H1 (cell line): ENCODE measurements at regions not wholly inside any gene's neighbourhood (a gene's known extent, or its start where the extent isn't known, plus 50 kb on each side); places are given as distances from the start of the nearest gene placed in this dataset.

Source experiments
- CTCF ChIA-PET: fragments of 300-600 bp; sonication (Branson Sonifier 250); formaldehyde crosslinking; loops from one replicate; lab custom pipeline; 2021; ENCODE audit not compliant: partially characterized antibody; lab: Charles Lee
- POLR2A ChIA-PET: fragments of 300-600 bp; sonication (Branson Sonifier 250); formaldehyde crosslinking; loops from one replicate; lab custom pipeline; 2021; ENCODE audit warnings: inconsistent platforms; ENCODE audit not compliant: partially characterized antibody; lab: Charles Lee
- DNase-seq, 2 experiments: peaks; one replicate each; pipeline versions ENCODE4 v3.0.0 to v3.0.0-alpha.2; 2010 to 2022; ENCODE audit warnings: low spot score in 2 of 2, low read depth in 1 of 2, mixed read lengths in 1 of 2
- FAIRE-seq: peaks from 2 replicates; lab custom pipeline; 2011; peaks lifted over from hg19 to GRCh38; lab: Jason Lieb, UNC
- H2AFZ ChIP-seq: 2 replicates; pipeline ENCODE4 v1.8.1; 2012; ENCODE audit warnings: low read length, inconsistent platforms
- H2AK5ac ChIP-seq: 2 replicates; pipeline ENCODE4 v1.6.1; 2013; ENCODE audit warnings: low read depth, low read length
- H2BK120ac ChIP-seq: replicated peaks from 2 replicates; pipeline ENCODE3; 2013; ENCODE audit warnings: low read depth, low read length, inconsistent platforms
- H2BK12ac ChIP-seq: 2 replicates; pipeline ENCODE4 v1.6.1; 2013; ENCODE audit warnings: low read depth, low read length
- H2BK15ac ChIP-seq: 2 replicates; pipeline ENCODE4 v1.6.1; 2013; ENCODE audit warnings: low read length
- H2BK20ac ChIP-seq: 2 replicates; pipeline ENCODE4 v1.6.1; 2013; ENCODE audit warnings: low read length
- H2BK5ac ChIP-seq: 2 replicates; pipeline ENCODE4 v1.6.1; 2013; ENCODE audit warnings: low read depth, low read length
- H3K14ac ChIP-seq: 2 replicates; pipeline ENCODE4 v1.6.1; 2013; ENCODE audit warnings: inconsistent platforms; ENCODE audit not compliant: insufficient read length
- H3K18ac ChIP-seq: 2 replicates; pipeline ENCODE4 v1.6.1; 2013; ENCODE audit warnings: low read length; ENCODE audit errors: extremely low read depth
- H3K23ac ChIP-seq: 2 replicates; pipeline ENCODE4 v1.6.1; 2013; ENCODE audit warnings: inconsistent platforms; ENCODE audit not compliant: insufficient read length
- H3K23me2 ChIP-seq: 2 replicates; pipeline ENCODE4 v1.6.1; 2013; ENCODE audit warnings: low read depth, low read length
- H3K27ac ChIP-seq: 2 replicates; pipeline ENCODE4 v1.6.1; 2011; ENCODE audit warnings: low read depth, low read length, inconsistent platforms
- H3K27me3 ChIP-seq, 4 experiments: replicated peaks in 1 of 4; 1 replicate in 1 of 4; 2 replicates in 3 of 4; pipeline versions ENCODE4 v1.6.1 to v1.8.1; 2011 to 2013; ENCODE audit warnings: low read length in 3 of 4, mild to moderate bottlenecking in 3 of 4, inconsistent platforms in 2 of 4, mixed read lengths in 2 of 4, moderate library complexity in 1 of 4; ENCODE audit not compliant: control insufficient read depth in 3 of 4, insufficient read depth in 3 of 4; ENCODE audit errors: extremely low read depth in 1 of 4
- H3K36me3 ChIP-seq, 4 experiments: 2 replicates each; pipeline versions ENCODE4 v1.6.1 to v1.8.1; 2011 to 2013; ENCODE audit warnings: mild to moderate bottlenecking in 4 of 4, low read length in 3 of 4, moderate library complexity in 2 of 4, control low read depth in 1 of 4, inconsistent platforms in 1 of 4; ENCODE audit not compliant: insufficient read depth in 4 of 4, control insufficient read depth in 2 of 4
- H3K4ac ChIP-seq: replicated peaks from 2 replicates; pipeline ENCODE3; 2013; ENCODE audit warnings: low read length, low read depth, mixed read lengths, inconsistent platforms; ENCODE audit not compliant: insufficient read length
- H3K4me1 ChIP-seq, 4 experiments: replicated peaks in 1 of 4; 1 replicate in 1 of 4; 2 replicates in 3 of 4; pipeline versions ENCODE4 v1.6.1 to v1.8.1; 2011 to 2013; ENCODE audit warnings: low read length in 3 of 4, inconsistent platforms in 2 of 4, mixed read lengths in 1 of 4; ENCODE audit not compliant: insufficient read depth in 4 of 4, control insufficient read depth in 3 of 4
- H3K4me2 ChIP-seq, 2 experiments: 2 replicates each; pipeline versions ENCODE4 v1.6.1 to v1.8.1; 2011 to 2013; ENCODE audit warnings: low read depth in 2 of 2, low read length in 2 of 2, control low read depth in 1 of 2, inconsistent platforms in 1 of 2, mild to moderate bottlenecking in 1 of 2; ENCODE audit not compliant: insufficient read depth in 1 of 2
- H3K4me3 ChIP-seq, 4 experiments: fragments of 200-600, 300-600 bp in 1 of 4; sonication (generic), shearing (Covaris generic), sonication (Bioruptor Twin) in 1 of 4; 2 replicates each; pipeline versions ENCODE4 v1.5.1 to v1.8.1; 2011 to 2016; ENCODE audit warnings: low read length in 4 of 4, low read depth in 3 of 4, control low read depth in 2 of 4, inconsistent platforms in 2 of 4, mild to moderate bottlenecking in 2 of 4, mixed read lengths in 1 of 4, moderate library complexity in 1 of 4; ENCODE audit not compliant: insufficient read depth in 2 of 4; ENCODE audit errors: extremely low read depth in 1 of 4
- H3K56ac ChIP-seq: replicated peaks from 2 replicates; pipeline ENCODE3; 2013; ENCODE audit warnings: low read depth, mild to moderate bottlenecking, mixed read lengths, low read length, inconsistent platforms; ENCODE audit not compliant: insufficient read length
- H3K79me1 ChIP-seq: 2 replicates; pipeline ENCODE4 v1.6.1; 2013; ENCODE audit warnings: low read depth, low read length, control low read depth
- H3K79me2 ChIP-seq, 2 experiments: 2 replicates each; pipeline versions ENCODE4 v1.6.1 to v1.8.1; 2012 to 2013; ENCODE audit warnings: low read length in 2 of 2, mild to moderate bottlenecking in 2 of 2, inconsistent platforms in 1 of 2; ENCODE audit not compliant: insufficient read depth in 2 of 2, control insufficient read depth in 1 of 2
- H3K9ac ChIP-seq, 4 experiments: replicated peaks in 1 of 4; 1 replicate in 1 of 4; 2 replicates in 3 of 4; pipeline versions ENCODE4 v1.6.1 to v1.8.1; 2011 to 2013; ENCODE audit warnings: low read depth in 3 of 4, low read length in 3 of 4, control low read depth in 2 of 4, mild to moderate bottlenecking in 2 of 4, moderate library complexity in 2 of 4, inconsistent platforms in 1 of 4; ENCODE audit errors: extremely low read depth in 1 of 4
- H3K9me3 ChIP-seq, 2 experiments: 2 replicates each; pipeline versions ENCODE4 v1.6.1 to v1.8.1; 2012 to 2013; ENCODE audit warnings: mild to moderate bottlenecking in 2 of 2, moderate library complexity in 2 of 2, control low read depth in 1 of 2, inconsistent platforms in 1 of 2, low read depth in 1 of 2, low read length in 1 of 2, mixed read lengths in 1 of 2; ENCODE audit not compliant: insufficient read depth in 2 of 2
- H4K20me1 ChIP-seq, 2 experiments: replicated peaks in 1 of 2; 2 replicates each; pipeline versions ENCODE3 to v1.8.1; 2011 to 2013; ENCODE audit warnings: inconsistent platforms in 2 of 2, low read length in 2 of 2, mild to moderate bottlenecking in 1 of 2; ENCODE audit not compliant: insufficient read depth in 2 of 2, control insufficient read depth in 1 of 2
- H4K5ac ChIP-seq: 2 replicates; pipeline ENCODE4 v1.6.1; 2013; ENCODE audit warnings: low read length, low read depth, mixed read lengths, inconsistent platforms; ENCODE audit not compliant: insufficient read length
- H4K8ac ChIP-seq: 2 replicates; pipeline ENCODE4 v1.8.0; 2013; ENCODE audit warnings: mild to moderate bottlenecking, moderate library complexity, low read length, inconsistent platforms; ENCODE audit not compliant: insufficient read depth; ENCODE audit errors: extremely low read depth
- H4K91ac ChIP-seq: replicated peaks from 2 replicates; pipeline ENCODE3; 2013; ENCODE audit warnings: low read length, mixed read lengths, inconsistent platforms; ENCODE audit not compliant: insufficient read length
- ASH2L ChIP-seq: fragments of 200-600, 300-600 bp; sonication (generic); IDR thresholded peaks from one replicate; pipeline ENCODE4 v1.7.1; 2017; ENCODE audit warnings: low read length
- BCL11A ChIP-seq, 2 experiments: IDR thresholded peaks; one replicate each; pipeline ENCODE4 v1.6.1; 2011; ENCODE audit warnings: low read depth in 2 of 2, low read length in 2 of 2, mild to moderate bottlenecking in 2 of 2
- CBX5 ChIP-seq: fragments of 300-800, 300-1000 bp; sonication (generic); IDR thresholded peaks from 2 replicates; pipeline ENCODE4 v1.7.1; 2016; ENCODE audit warnings: antibody characterized with exemption, low read length, low read depth
- CHD2 ChIP-seq: IDR thresholded peaks from 2 replicates; pipeline ENCODE4 v1.6.1; 2012; ENCODE audit warnings: low read length, improper control_type of control experiment
- JUND ChIP-seq: IDR thresholded peaks from 2 replicates; pipeline ENCODE4 v1.6.1; 2011; ENCODE audit warnings: mild to moderate bottlenecking, improper control_type of control experiment, low read length
- MAFK ChIP-seq: IDR thresholded peaks from 2 replicates; pipeline ENCODE4 v1.6.1; 2012; ENCODE audit warnings: low read depth, mild to moderate bottlenecking, improper control_type of control experiment, low read length
- NANOG ChIP-seq: IDR thresholded peaks from 2 replicates; pipeline ENCODE4 v1.6.1; 2011; ENCODE audit warnings: low read length, low read depth, mild to moderate bottlenecking, inconsistent platforms; ENCODE audit not compliant: insufficient read depth, poor library complexity, severe bottlenecking
- POU5F1 ChIP-seq: IDR thresholded peaks from 2 replicates; pipeline ENCODE4 v1.6.1; 2011; ENCODE audit warnings: low read depth, mild to moderate bottlenecking, low read length, moderate library complexity
- RAD21 ChIP-seq, 2 experiments: IDR thresholded peaks in 1 of 2; conservative IDR thresholded peaks in 1 of 2; 2 replicates each; pipeline ENCODE4 v1.6.1; 2011; ENCODE audit warnings: low read depth in 2 of 2, low read length in 2 of 2, improper control_type of control experiment in 1 of 2, inconsistent platforms in 1 of 2, mild to moderate bottlenecking in 1 of 2, moderate library complexity in 1 of 2
- RBBP5 ChIP-seq: IDR thresholded peaks from 2 replicates; pipeline ENCODE4 v1.7.1; 2012; ENCODE audit warnings: low read depth, mild to moderate bottlenecking, inconsistent platforms, low read length, moderate library complexity, borderline replicate concordance
- SP4 ChIP-seq: IDR thresholded peaks from 2 replicates; pipeline ENCODE4 v1.6.1; 2012; ENCODE audit warnings: low read length, inconsistent platforms
- SUZ12 ChIP-seq: fragments of 200-600 bp; sonication (generic); IDR thresholded peaks from 2 replicates; pipeline ENCODE4 v1.6.1; 2012; ENCODE audit warnings: mild to moderate bottlenecking, inconsistent platforms, low read length, moderate library complexity, mixed read lengths
- YY1 ChIP-seq: IDR thresholded peaks from 2 replicates; pipeline ENCODE4 v1.6.1; 2011; ENCODE audit warnings: low read depth, mild to moderate bottlenecking, low read length
- WGBS, 2 experiments: shearing (Covaris generic) in 1 of 2; methylation state at CpG; one replicate each; pipeline versions ENCODE4 v1.1.6 to v1.1.7; 2013 to 2015; ENCODE audit warnings: low lambda C conversion rate in 2 of 2, mixed read lengths in 2 of 2, inconsistent platforms in 1 of 2, low coverage in 1 of 2, missing lambda C conversion rate in 1 of 2; ENCODE audit not compliant: insufficient replicate concordance in 2 of 2, insufficient coverage in 1 of 2, insufficient read length in 1 of 2; ENCODE audit errors: extremely low coverage in 1 of 2, missing lambda C conversion rate in 1 of 2; 5-methylcytosine and 5-hydroxymethylcytosine counted together
- TF ChIP-seq, protein P1 (sequence below): IDR thresholded peaks from 2 replicates; pipeline ENCODE4 v1.6.1; 2012; ENCODE audit warnings: low read length, inconsistent platforms

DNA sequence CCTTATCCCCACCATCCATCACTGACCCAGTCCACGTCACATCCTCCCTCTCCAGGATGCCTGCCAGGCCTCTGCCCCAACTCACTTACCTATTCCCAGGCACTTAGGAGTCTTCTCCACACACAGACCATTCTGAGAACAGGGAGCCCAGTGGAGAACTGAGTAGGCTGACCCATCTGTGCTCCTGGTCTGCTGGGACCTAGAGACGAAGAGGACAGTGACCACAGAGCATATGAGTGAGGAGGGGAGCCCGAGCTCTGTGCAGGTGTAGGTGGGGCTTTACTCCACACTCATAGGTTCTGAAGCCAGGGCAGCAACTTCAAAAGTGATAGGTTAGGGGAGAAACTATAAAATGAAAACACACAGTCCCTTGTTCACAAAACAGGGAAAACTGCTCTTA is 130.0 kb downstream of the NDUFA10 start:
- no peak overlapping the region for H4K91ac ChIP-seq
- no peak overlapping the region for H2BK5ac ChIP-seq
- no peak overlapping the region for H3K14ac ChIP-seq
- no peak overlapping the region for H3K4me3 ChIP-seq
- no peaks in the 10 kb centered on the region for H3K79me1 ChIP-seq
- H3K4me2 ChIP-seq = no peak overlapping the region
- H3K56ac ChIP-seq = no peak overlapping the region
- H2AK5ac ChIP-seq = no peak overlapping the region
- ChIA-PET CTCF (no interaction called here), POLR2A (no interaction called here)
- no peak overlapping the region for H2AFZ ChIP-seq
- H3K18ac ChIP-seq = no peak overlapping the region
- no peaks in the 10 kb centered on the region; the same call in 1 of the 2 replicates for H3K23me2 ChIP-seq
- no peak overlapping the region for H3K23ac ChIP-seq
- H3K4me1 ChIP-seq = peaks cover 0 to 6% (median 3%) of the 10 kb centered on the region in 4 experiments; a peak in 6 of 7 replicates
- TF ChIP-seq RAD21 (IDR thresholded peaks at IDR 0.05 in 1 of 2, conservative IDR thresholded peaks at IDR 0.05 in 1 of 2; ENCODE audit: low read depth in 2 of 2, low read length in 2 of 2) (no peak), RBBP5 (no peak), POU5F1 (no peak), CBX5 (no peak), NANOG (no peak), YY1 (no peak), CHD2 (no peak), MAFK (no peak), SUZ12 (no peak), ASH2L (no peak), BCL11A (IDR thresholded peaks at IDR 0.05; ENCODE audit: low read depth in 2 of 2, low read length in 2 of 2) (no peak), SP4 (no peak), JUND (no peak)
- TF ChIP-seq, protein P1, sequence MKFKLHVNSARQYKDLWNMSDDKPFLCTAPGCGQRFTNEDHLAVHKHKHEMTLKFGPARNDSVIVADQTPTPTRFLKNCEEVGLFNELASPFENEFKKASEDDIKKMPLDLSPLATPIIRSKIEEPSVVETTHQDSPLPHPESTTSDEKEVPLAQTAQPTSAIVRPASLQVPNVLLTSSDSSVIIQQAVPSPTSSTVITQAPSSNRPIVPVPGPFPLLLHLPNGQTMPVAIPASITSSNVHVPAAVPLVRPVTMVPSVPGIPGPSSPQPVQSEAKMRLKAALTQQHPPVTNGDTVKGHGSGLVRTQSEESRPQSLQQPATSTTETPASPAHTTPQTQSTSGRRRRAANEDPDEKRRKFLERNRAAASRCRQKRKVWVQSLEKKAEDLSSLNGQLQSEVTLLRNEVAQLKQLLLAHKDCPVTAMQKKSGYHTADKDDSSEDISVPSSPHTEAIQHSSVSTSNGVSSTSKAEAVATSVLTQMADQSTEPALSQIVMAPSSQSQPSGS = no peak
- H3K79me2 ChIP-seq = no peaks in the 10 kb centered on the region
- 86% methylated on average over 3 of the region's 3 CpGs; no CpG with 5 or more reads in 1 of the 2 experiments for WGBS, 2 experiments
- H2BK120ac ChIP-seq = no peak overlapping the region
- FAIRE-seq = no peak
- no peak overlapping the region for H3K9ac ChIP-seq
- no peak overlapping the region for H4K5ac ChIP-seq
- no peak for DNase-seq
- H2BK12ac ChIP-seq = no peak overlapping the region
- no peaks in the 10 kb centered on the region for H3K36me3 ChIP-seq
- H3K4ac ChIP-seq = no peak overlapping the region
- no peak overlapping the region for H2BK20ac ChIP-seq
- H4K8ac ChIP-seq = no peak overlapping the region
- H3K27ac ChIP-seq = no peak overlapping the region
- H3K9me3 ChIP-seq = no peaks in the 10 kb centered on the region
- no peaks in the 10 kb centered on the region for H4K20me1 ChIP-seq
- no peaks in the 10 kb centered on the region for H3K27me3 ChIP-seq
- no peak overlapping the region for H2BK15ac ChIP-seq
